NCI-H2227 (cell line): ENCODE measurements at regions not wholly inside any gene's neighbourhood (a gene's known extent, or its start where the extent isn't known, plus 50 kb on each side); places are given as distances from the start of the nearest gene placed in this dataset.
A peak's percentile ranks its signal among the peaks of the same experiment; 100 is the strongest.

Source experiments
- DNase-seq: peaks from one replicate; lab custom pipeline; 2025; ENCODE audit not compliant: unreplicated experiment; lab: John Stamatoyannopoulos, UW

DNA sequence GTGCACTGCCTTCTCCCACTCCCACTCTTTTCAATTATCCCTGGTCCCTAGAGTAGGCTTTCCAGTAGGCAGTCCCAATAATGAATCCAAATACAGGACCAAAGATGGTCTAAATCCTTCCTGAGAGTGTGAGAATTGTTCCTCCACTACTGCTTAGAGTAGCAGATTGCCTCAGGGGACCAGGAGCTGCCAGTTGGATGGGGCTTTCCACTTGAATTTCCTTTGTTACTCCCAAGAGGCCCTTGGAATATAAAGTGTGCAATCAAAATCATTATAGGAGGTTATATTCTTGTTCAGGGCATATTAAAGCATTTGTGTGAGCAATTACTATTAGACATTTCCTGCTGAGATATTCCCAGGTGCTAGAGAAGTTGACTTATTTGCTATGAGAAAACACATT is 156.6 kb upstream of the TLL1 start:
- DNase-seq = peak; percentile 19

DNA sequence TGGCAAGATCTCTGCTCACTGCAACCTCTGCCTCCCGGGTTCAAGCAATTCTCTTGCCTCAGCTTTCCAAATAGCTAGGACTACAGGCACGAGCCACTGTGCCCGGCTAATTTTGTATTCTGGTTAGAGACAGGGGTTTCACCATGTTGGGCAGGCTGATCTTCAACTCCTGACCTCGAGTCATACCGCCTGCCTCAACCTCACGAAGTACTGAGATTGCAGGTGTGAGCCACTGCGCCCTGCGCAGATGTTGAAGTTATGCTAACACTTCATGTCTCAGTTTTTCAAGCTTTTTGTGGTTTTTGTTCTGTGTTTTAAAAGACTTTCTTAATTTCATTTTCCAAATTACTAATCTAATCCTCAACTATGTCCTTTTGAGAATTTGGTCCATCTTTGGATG is 154.4 kb upstream of the TLL1 start:
- DNase-seq = no peak

DNA sequence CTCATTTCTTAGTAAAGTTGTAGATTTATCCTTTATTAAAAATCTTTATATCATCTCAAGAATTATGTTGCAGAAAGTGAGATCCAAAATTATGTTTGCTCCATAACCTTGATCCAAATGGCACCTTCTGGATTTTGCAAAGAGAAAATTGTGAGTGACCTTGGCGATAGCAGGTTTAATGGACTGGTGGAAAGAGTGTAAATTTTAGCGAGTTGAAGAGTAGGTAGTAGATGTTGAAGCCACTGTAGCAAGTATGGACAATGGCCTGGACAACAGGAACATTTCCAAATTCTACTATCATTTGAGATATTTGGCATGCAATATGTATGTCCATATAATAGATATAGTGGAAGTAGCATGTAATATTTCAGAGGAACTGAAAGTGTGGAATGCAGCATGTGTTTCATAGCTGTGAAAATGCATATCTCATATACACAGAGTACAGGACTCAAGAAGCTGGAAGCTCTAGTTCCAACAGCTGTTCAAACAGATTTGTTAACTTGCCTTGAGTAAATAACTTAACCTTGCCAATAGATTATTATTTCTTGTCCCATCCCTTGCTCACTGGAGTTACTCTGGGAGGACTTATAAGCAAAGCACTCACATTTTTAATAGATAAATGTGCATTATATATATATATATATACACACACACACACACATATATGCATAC is 152.5 kb upstream of the TLL1 start:
- DNase-seq = no peak

DNA sequence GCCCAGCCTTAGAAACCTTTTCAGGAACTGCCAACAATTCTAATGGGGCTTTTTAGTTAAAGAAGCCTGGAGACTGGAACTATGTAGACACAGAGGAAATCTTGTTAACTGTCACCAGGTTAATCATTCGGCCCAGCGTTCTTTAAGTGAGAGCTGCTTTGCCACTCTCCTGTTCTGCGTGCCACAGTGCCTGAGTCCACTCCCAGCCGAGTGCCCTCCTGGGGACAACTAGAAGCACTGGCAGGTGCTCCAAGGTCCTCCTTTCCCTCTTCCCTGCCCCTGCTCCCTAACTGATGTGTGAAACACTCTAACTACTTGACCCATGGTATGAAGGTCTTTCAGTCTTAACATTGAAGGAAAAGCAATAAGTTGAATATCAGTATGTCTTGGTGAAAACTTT is 151.2 kb upstream of the TLL1 start:
- no peak for DNase-seq

DNA sequence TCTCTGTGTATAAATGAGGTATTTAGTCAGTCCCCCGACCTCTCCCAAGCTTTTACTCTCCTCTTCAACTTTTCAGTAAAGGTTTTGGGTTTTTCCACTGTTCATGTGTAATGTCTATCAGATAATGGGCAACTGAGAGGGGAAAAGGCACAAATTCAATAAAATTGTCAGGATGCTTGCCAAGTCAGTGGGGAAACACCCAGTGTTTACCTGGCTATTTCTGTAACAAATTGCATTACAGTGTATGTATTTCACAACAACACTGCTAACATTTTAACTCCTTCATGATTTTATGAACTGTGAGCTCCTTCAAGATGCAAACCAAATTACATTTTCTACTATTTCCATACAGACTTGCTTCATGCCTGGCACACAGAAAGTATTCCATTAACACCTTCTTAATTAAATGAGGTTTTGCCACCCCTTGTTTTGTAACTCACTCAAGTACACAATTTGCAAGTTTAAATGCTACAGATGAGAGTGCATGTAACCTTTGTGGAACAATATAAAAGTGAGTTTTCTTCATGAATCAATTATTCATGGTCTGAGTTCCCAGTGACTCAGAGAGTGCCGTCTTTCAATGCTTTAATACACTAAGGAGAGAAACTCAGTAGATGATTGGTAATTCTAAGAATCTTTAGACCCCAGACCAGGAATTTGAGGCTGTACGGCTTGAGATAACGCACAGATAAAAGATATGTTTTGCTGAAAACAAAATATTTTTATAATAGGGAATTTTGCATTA is 149.8 kb upstream of the TLL1 start:
- no peak for DNase-seq

DNA sequence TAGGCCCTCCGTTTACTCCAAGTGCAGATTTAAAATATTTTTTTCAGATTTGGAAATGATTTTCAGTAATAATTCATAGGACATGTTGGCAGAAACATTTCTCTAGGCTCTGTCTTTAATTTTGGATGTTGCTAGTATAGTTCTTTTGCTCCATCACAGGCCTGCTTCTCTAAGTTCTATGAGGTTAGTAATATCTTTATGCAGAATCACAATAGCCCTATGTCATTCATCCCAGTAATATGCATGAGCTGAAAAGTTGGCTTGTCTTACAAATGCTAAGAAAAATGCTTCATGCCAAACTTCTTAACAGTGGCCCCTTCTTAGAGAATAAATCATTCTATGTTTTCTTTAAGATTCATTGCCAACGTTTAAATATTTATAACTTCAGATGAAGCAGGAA is 148.3 kb upstream of the TLL1 start:
- DNase-seq = no peak

DNA sequence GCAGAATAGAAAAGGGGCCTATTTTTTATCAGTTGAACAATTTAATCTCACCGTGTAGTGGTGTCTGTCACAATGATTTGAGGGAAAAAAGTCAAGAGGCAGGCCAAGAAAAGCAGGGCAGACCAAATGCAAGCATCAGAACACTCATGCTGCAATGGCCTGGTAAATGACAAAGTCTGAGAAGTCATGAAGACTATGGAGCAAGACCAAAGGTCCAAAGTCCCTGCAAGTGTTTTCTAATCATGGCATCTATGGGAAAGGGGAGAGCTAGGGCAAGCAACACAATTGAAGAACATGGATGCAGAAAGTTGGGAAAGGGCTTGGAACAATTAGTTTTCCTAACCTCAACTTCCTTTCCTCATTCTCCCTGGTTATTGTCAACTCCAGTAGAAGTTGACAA is 147.7 kb upstream of the TLL1 start:
- DNase-seq = no peak

DNA sequence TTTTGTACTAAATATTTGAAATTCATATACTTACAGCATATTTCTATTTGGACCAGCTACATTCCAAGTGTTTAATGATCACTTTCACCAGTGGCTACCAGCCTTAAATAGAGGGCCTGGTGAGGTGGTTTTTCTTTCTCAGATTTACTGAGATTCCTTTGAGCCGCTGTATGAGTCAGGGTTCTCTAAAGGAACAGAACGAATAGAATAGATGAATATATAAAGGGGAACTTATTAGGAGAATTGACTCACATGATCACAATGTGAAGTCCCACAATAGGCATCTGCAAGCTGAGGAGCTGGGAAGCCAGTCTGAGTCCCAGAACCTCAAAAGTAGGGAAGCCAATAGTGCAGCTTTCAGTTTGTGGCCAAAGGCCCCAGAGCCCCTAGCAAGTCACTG is 146.2 kb upstream of the TLL1 start:
- no peak for DNase-seq

DNA sequence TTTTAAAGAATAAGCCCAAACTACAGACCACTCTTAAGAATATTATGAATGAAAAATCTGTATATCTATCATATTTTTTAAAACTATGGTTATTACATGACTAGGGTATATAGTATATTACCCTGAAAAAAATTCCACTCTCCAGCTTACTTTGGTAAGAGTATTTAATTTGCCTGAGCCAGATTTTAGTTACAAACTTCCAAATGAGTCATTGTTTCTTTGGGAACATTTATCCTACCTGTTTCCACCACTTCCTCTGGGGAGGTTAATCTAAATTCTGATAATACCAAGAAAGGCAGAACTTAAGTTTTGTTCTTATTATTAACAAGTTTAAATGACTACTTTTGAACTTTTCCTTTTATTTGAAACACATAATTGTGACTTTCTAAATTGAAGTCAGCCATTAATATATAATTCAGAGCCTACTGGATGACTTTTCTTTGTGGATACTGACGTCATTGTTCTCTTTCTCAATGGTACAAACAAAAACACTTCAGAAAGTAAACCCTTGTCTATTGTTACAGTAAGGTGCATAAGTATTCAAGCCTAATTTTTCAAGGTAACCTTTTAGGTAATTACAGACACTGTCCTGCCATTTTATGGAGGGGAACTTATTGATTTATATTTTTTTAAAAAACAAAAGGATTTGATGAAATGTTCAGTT is 135.6 kb upstream of the TLL1 start:
- DNase-seq = no peak

DNA sequence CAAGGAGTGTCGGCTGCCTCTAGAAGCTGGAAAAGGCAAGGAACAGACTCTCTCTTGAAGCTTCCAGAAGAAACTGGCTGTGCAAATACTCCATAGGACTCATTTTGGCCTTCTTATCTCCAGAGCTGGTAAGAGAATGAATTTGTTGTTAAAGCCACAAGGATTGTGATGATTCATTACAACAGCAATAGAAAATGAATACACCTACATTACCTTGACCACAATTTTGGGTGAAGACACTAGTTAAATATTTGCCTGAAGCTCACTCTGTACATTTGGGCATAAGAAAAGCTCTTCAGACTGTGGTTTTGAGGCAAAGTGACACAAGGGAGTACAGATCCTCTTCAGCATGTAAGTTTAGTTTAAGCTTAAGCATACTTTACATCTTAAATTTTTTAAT is 134.5 kb upstream of the TLL1 start:
- no peak for DNase-seq

DNA sequence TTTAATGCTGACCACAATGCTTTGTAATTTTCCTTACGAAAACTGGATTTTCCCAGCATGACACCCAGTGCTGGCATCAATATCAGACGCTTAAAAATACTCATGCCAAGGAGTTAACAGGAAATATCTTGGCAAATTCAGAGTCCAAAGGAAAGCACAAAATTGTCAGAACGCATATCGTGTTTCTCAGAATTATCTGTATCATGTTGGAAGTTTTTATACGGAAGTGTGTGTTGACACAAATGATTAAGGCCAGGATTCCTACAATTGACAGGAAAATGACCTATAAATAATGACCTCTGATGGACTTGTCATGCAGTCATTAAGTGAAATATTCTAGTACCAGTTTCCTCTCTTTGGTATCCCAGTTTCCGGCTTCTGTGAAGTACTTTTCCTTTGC is 132.1 kb upstream of the TLL1 start:
- DNase-seq = no peak

DNA sequence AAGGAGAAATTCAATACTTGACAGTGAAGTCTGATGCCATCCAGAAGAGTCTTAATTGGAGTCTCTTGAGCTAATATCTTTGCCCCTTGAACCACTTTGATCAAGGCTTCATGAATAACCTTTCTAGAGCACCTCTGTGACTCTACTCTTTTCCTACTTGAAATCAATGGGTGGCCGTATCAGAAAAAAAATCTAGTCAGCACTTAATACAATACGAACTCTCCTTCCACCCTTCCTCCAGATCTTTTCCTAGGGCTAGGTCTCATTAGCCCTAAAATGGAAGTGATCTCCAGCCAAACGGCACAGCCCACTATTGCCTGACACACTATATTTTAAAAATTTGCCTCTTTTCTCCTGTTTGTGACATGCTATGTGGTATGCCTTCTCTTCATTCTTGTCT is 129.6 kb upstream of the TLL1 start:
- no peak for DNase-seq

DNA sequence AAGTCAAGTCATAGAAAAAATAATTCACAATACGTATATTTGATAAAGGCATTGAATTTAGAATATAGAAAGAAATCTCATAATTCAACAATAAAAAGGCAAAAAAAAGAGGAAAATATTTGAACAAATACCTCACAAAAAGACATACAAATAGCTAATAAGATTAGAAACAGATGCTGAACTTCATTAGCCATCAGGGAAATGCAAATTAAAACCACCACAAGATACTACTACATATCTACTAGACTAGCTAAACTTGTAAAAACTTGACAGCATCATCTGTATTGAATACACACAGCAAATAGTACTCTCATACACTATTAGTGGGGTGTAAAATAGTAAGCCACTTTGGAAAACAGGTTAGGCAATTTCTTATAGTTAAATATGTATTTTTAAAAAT is 128.7 kb upstream of the TLL1 start:
- DNase-seq = no peak

DNA sequence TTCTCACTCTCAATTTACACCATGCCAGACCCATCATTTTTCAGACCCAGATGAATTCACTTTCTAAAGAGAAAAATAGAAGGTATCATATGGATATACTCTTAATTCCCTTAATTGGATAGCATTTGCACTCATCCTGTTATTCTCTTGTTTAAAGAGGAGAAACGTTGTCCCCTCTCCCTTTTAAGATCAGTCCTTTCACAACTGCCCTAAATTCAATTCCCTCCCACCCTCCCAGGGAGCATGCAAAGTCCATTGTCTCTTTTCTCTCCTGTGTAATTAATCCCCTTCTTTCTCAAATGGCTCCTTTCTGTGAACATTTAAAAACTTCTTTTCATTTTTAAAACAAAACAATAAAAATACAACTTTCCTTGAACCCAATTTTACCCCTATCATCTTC is 124.7 kb upstream of the TLL1 start:
- no peak for DNase-seq

DNA sequence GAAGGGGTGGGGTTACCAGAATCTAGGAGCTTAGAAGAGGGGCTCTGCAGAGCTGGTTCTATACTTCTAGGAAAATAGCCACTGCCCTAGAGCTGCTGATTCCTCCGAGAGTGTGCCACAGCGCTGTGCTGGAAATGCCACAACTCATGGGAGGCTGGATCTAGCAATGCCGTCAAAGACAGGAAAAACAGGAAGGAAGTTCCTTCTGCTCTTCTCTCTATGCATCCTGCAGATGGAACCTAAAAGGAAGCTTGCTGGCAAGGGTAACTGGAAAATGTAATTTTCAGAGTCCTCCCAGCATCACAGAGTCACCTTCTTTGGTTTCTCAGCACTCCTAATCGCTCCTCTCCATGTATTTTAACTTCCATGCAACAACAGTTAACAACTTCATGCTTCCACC is 121.2 kb upstream of the TLL1 start:
- DNase-seq = no peak

DNA sequence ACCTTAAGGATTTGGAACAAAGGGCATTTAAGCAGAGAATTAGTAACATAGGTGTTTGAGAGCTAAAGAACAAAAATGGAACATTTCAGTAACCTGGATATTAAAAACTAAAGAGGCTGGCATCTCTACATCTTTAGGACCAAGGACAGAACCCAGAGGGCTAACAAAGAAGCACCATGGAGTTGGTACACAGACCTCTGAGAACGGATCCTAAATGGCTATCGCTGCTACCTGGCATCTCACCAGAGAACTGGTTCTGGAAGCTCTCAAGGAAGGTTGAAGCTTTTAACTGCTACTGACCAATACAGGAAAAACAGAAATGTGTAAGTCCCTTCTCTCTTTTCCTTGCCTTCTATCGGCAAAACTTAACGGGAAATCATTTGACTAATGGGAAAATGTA is 118.4 kb upstream of the TLL1 start:
- no peak for DNase-seq

DNA sequence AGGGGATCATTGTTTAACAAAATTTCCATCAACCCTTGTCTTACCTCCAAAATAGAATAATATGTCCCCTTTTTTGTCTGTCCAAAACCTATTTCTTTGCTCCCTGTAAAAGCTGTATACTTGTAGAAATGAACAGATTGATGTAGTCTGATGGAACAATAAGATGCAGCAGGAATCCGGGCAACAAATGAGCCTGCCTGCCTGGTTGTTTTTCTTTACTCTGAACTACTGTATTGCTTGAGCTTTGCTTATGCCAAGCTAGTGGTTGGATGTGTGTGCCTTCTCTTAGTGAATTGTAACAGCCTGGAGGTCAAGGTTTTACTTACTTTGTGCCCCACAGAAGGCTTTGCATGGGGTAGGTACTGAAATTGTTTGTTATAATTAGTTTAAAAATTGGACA is 116.2 kb upstream of the TLL1 start:
- DNase-seq = no peak

DNA sequence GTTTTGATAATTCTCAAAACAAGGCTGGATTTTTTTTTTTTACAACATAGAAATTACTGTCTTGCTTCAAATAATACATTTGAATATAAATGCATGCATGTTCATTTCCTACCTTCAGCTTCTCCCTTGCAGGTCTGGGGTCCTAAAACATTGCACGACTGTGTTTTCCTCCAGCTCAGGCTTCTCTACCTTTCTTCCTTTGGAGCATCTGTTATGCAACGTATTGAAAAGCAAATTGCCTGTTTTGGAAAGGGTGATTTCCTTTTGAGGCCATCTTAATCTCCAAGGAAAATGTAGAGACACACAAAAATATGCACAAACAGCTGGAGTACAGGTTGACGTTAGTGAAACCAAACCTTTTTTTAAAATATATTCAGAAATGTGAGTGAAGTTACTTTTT is 115.6 kb upstream of the TLL1 start:
- no peak for DNase-seq

DNA sequence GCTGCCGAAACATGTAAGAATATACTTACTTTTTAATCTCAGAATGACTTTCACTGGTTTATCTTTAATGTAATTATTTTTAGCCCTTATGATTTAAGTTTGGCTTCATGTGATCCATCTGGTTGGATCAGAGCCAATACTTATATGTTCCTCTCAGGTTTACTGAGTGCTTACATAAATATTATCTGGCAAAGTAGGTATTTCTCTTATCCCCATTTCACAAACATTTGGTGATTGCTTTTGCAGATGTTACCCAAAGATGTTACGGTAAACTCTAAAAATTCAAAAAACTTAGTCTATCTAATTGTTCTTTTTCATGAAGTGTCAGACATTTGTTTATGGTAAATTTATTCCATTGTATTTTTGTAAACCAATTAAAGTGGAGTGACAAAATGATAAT is 115.0 kb upstream of the TLL1 start:
- DNase-seq = no peak

DNA sequence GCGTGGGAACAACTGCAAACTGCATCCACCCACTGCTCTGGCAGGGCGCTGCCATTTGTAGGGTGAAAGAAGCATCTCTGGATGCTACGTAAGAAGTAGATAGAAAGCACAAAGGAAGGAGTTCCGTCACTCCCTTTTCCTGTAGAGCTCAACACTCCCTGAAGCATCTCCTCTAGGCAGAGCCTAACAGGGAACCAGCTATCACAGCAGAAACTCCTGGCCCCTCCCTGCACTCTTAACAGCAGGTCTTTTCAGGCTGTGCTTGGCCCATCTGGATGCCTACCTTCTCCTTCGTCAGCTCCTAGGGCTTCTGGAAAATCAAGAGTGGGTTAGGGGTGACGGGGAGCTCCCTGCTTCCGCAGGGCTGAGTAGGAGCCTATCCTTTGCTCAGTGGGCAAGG is 112.9 kb upstream of the TLL1 start:
- no peak for DNase-seq

DNA sequence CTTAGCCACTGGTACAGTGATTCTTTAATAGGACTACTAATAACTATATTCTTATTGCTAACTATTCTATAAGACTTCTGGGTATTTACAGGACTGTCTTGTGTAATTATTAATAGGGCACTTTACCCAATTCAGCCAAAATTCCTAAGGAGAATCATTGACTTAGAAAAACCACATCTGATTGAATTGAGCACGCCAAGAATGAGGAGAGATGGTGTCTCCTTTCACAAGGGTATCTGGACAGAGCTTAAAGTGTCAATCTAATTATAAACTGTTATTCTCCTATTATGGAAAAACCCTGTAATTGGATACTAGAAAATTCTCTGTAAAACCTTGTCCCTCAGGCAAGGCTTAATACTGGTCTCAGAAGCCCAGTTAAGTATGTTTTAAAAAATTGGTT is 111.1 kb upstream of the TLL1 start:
- DNase-seq = no peak

DNA sequence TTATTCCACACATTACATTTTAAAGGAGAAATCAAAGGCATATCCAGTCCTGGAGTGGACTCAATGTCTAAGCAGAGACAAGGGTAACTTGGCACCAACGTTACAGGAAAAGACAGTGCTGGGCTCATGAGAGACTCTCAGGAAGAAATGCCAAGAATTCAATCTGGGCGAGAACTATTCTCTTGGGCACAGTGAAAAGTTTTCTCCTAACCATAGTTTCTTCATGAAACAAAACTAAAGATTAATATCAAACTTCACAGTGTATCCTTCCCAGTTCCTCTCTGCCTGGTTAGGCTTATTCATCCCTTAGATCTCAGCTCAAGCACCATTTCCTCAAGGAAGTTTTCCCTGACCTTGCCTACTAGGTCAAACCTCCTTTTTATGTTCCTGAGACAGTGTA is 109.4 kb upstream of the TLL1 start:
- no peak for DNase-seq

DNA sequence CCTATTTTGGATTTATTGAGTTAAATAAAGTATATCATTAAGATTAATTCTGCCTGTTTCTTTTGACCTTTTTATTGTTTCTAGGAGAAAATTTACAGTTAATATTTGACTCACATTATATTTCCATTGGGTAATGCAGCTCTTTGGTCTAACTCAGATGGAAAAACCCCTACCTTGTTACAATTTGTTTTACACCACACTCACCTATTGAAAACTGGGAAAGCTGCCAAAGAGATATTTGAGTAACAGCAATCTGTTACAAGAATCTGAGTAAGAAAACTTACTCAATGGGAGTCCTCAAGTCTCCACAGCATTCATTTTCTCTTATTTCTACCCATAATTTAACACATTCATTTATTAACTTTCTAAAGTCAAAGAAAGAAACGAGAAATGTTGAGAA is 108.0 kb upstream of the TLL1 start:
- no peak for DNase-seq
